ENCODE measurements at regions not wholly inside any gene's neighbourhood (a gene's known extent, or its start where the extent isn't known, plus 50 kb on each side); places are given as distances from the start of the nearest gene placed in this dataset.

GRCh38 chr3:64464955-64465354 lies 222.8 kb downstream of the ADAMTS9 start:
- DNase-seq (ENCODE audit: low spot score) = no peak

GRCh38 chr3:64463981-64464380 lies 223.8 kb downstream of the ADAMTS9 start:
- no peak for DNase-seq (ENCODE audit: low spot score)

GRCh38 chr3:64462203-64462602 lies 225.6 kb downstream of the ADAMTS9 start:
- no peak for DNase-seq (ENCODE audit: low spot score)

GRCh38 chr3:64460877-64461276 lies 226.9 kb downstream of the ADAMTS9 start:
- no peak for DNase-seq (ENCODE audit: low spot score)

- no peak for DNase-seq (ENCODE audit: low spot score)
These were observed 227.6 kb downstream of the ADAMTS9 start for GRCh38 chr3:64460141-64460730.

GRCh38 chr3:64459711-64460110 lies 228.1 kb downstream of the ADAMTS9 start:
- no peak for DNase-seq (ENCODE audit: low spot score)

GRCh38 chr3:64457811-64458210 lies 230.0 kb downstream of the ADAMTS9 start:
- DNase-seq (ENCODE audit: low spot score) = no peak

GRCh38 chr3:64456674-64457073 lies 231.1 kb downstream of the ADAMTS9 start:
- DNase-seq (ENCODE audit: low spot score) = no peak

- no peak for DNase-seq (ENCODE audit: low spot score)
These were observed 230.1 kb upstream of the PRICKLE2 start for GRCh38 chr3:64455351-64455750.

- no peak for DNase-seq (ENCODE audit: low spot score)
These were observed 229.5 kb upstream of the PRICKLE2 start for GRCh38 chr3:64454768-64455167.

GRCh38 chr3:64454179-64454578 lies 228.9 kb upstream of the PRICKLE2 start:
- DNase-seq (ENCODE audit: low spot score) = no peak

- DNase-seq (ENCODE audit: low spot score) = no peak
These were observed 226.2 kb upstream of the PRICKLE2 start for GRCh38 chr3:64451283-64452012.

GRCh38 chr3:64450396-64450956 lies 225.2 kb upstream of the PRICKLE2 start:
- no peak for DNase-seq (ENCODE audit: low spot score)

GRCh38 chr3:64449026-64449425 lies 223.8 kb upstream of the PRICKLE2 start:
- DNase-seq (ENCODE audit: low spot score) = no peak

GRCh38 chr3:64445944-64446300 lies 220.7 kb upstream of the PRICKLE2 start:
- DNase-seq (ENCODE audit: low spot score) = no peak

- peak; percentile 58 for DNase-seq (ENCODE audit: low spot score)
These were observed 220.1 kb upstream of the PRICKLE2 start for GRCh38 chr3:64445109-64445943.

GRCh38 chr3:64444490-64445108 lies 219.3 kb upstream of the PRICKLE2 start:
- no peak for DNase-seq (ENCODE audit: low spot score)

GRCh38 chr3:64443546-64444381 lies 218.5 kb upstream of the PRICKLE2 start:
- DNase-seq (ENCODE audit: low spot score) = no peak

- DNase-seq (ENCODE audit: low spot score) = no peak
These were observed 216.6 kb upstream of the PRICKLE2 start for GRCh38 chr3:64441861-64442260.

- DNase-seq (ENCODE audit: low spot score) = no peak
These were observed 215.2 kb upstream of the PRICKLE2 start for GRCh38 chr3:64440498-64440897.

GRCh38 chr3:64438812-64439211 lies 213.5 kb upstream of the PRICKLE2 start:
- no peak for DNase-seq (ENCODE audit: low spot score)
